A549 (cell line): ENCODE measurements at regions not wholly inside any gene's neighbourhood (a gene's known extent, or its start where the extent isn't known, plus 50 kb on each side); places are given as distances from the start of the nearest gene placed in this dataset.

Source experiments
- BHLHE40 ChIP-seq: IDR thresholded peaks from 2 replicates; pipeline ENCODE4 v1.6.1; 2012; ENCODE audit warnings: low read depth, low read length, inconsistent platforms
- CBX8 ChIP-seq: fragments of 200-600 bp; sonication (generic); IDR thresholded peaks from 2 replicates; pipeline ENCODE4 v1.6.1; 2016
- CHD2 ChIP-seq: fragments of 150-350 bp; IDR thresholded peaks from 2 replicates; pipeline ENCODE4 v1.6.1; 2014; ENCODE audit warnings: low read length; ENCODE audit not compliant: partially characterized antibody
- CTCF ChIP-seq: fragments of >200 bp; sonication (Bioruptor Twin); formaldehyde crosslinking; IDR thresholded peaks from 3 replicates; pipeline ENCODE4 v1.5.1; 2016
- EHMT2 ChIP-seq: fragments of 200-600 bp; sonication (generic); IDR thresholded peaks from 2 replicates; pipeline ENCODE4 v1.6.1; 2016; ENCODE audit warnings: antibody characterized with exemption, low read depth, mild to moderate bottlenecking, moderate library complexity
- FOSB ChIP-seq: fragments of 250-450 bp; sonication (Bioruptor Pico); IDR thresholded peaks from 2 replicates; pipeline ENCODE4 v1.5.0; 2020; ENCODE audit warnings: mild to moderate bottlenecking, moderate library complexity
- HEYL ChIP-seq: fragments of 250-450 bp; sonication (Bioruptor Pico); IDR thresholded peaks from 2 replicates; pipeline ENCODE4 v1.8.0; 2021; ENCODE audit warnings: mild to moderate bottlenecking, moderate library complexity
- JUN ChIP-seq, 2 experiments: fragments of >200 bp; sonication (Bioruptor Twin); formaldehyde crosslinking; IDR thresholded peaks; 2 replicates in 1 of 2; 3 replicates in 1 of 2; pipeline ENCODE4 v1.6.1; 2016 to 2017
- KDM5A ChIP-seq: fragments of 200-600 bp; sonication (generic); IDR thresholded peaks from 2 replicates; pipeline ENCODE4 v1.6.1; 2016; ENCODE audit warnings: antibody characterized with exemption, mild to moderate bottlenecking
- MAX ChIP-seq: IDR thresholded peaks from 2 replicates; pipeline ENCODE4 v1.6.1; 2012
- NFE2L2 ChIP-seq: fragments of 150-350 bp; conservative IDR thresholded peaks from 2 replicates; pipeline ENCODE4 v1.6.1; 2014; ENCODE audit warnings: low read length
- POLR2A ChIP-seq: IDR thresholded peaks from 2 replicates; pipeline ENCODE4 v1.6.1; 2012; ENCODE audit warnings: mild to moderate bottlenecking, low read length
- RAD21 ChIP-seq, 2 experiments: fragments of >200 bp in 1 of 2; sonication (Bioruptor Twin) in 1 of 2; formaldehyde crosslinking in 1 of 2; IDR thresholded peaks in 1 of 2; conservative IDR thresholded peaks in 1 of 2; 2 replicates in 1 of 2; 3 replicates in 1 of 2; pipeline ENCODE4 v1.6.1; 2012 to 2018; ENCODE audit warnings: inconsistent platforms in 1 of 2

GRCh38 chr5:89457411-89458331, 574.7 kb upstream of the MEF2C start:
- no peak for TF ChIP-seq FOSB (CRISPR knock-in tag)
- no peak for TF ChIP-seq CTCF
- no peak for TF ChIP-seq CBX8
- no peak for TF ChIP-seq JUN (IDR thresholded peaks at IDR 0.05)
- no peak for TF ChIP-seq EHMT2
- no peak for TF ChIP-seq BHLHE40
- no peak for TF ChIP-seq MAX
- TF ChIP-seq POLR2A = no peak
- TF ChIP-seq RAD21 (conservative IDR thresholded peaks at IDR 0.05 in 1 of 2, IDR thresholded peaks at IDR 0.05 in 1 of 2) = no peak
- no peak for TF ChIP-seq HEYL (CRISPR knock-in tag)
- TF ChIP-seq KDM5A = no peak
- no peak for TF ChIP-seq CHD2
- TF ChIP-seq NFE2L2 = no peak
